Fibroblast of mammary gland (primary cell): ENCODE measurements at regions not wholly inside any gene's neighbourhood (a gene's known extent, or its start where the extent isn't known, plus 50 kb on each side); places are given as distances from the start of the nearest gene placed in this dataset.
A peak's percentile ranks its signal among the peaks of the same experiment; 100 is the strongest.

Source experiments
- DNase-seq: peaks from one replicate; pipeline ENCODE4 v3.0.0-alpha.2; 2010; ENCODE audit warnings: low read depth
- H3K4me3 ChIP-seq: 2 replicates; pipeline ENCODE4 v1.5.1; 2011; ENCODE audit warnings: low read depth, mild to moderate bottlenecking, low read length, moderate library complexity; ENCODE audit not compliant: control insufficient read depth
- TF ChIP-seq, protein P1 (sequence below): conservative IDR thresholded peaks from 2 replicates; pipeline ENCODE4 v1.5.1; 2011; ENCODE audit warnings: low read depth, low read length, inconsistent platforms; ENCODE audit not compliant: control insufficient read depth, insufficient read depth

DNA sequence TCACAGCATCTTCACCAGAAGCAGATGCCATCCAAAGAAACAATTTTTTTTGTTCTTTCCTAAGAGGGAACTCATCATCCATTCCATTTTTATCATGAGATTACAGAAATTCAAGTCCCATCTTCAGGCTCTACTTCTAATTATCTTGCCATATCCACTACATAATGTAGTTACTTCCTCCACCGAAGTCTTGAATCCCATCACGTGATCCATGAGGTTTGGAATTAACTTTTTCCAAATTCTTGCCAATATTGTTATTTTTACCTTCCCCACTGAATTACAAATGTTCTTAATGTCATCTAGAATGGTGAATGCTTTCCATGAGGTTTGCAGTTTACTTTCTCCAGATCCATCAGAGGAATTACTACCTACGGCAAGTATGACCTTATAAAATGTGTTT, 1014.7 kb upstream of the LRRN3 start:
- no peak for DNase-seq
- H3K4me3 ChIP-seq = no peak overlapping the region
- TF ChIP-seq, protein P1, sequence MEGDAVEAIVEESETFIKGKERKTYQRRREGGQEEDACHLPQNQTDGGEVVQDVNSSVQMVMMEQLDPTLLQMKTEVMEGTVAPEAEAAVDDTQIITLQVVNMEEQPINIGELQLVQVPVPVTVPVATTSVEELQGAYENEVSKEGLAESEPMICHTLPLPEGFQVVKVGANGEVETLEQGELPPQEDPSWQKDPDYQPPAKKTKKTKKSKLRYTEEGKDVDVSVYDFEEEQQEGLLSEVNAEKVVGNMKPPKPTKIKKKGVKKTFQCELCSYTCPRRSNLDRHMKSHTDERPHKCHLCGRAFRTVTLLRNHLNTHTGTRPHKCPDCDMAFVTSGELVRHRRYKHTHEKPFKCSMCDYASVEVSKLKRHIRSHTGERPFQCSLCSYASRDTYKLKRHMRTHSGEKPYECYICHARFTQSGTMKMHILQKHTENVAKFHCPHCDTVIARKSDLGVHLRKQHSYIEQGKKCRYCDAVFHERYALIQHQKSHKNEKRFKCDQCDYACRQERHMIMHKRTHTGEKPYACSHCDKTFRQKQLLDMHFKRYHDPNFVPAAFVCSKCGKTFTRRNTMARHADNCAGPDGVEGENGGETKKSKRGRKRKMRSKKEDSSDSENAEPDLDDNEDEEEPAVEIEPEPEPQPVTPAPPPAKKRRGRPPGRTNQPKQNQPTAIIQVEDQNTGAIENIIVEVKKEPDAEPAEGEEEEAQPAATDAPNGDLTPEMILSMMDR = no peak

DNA sequence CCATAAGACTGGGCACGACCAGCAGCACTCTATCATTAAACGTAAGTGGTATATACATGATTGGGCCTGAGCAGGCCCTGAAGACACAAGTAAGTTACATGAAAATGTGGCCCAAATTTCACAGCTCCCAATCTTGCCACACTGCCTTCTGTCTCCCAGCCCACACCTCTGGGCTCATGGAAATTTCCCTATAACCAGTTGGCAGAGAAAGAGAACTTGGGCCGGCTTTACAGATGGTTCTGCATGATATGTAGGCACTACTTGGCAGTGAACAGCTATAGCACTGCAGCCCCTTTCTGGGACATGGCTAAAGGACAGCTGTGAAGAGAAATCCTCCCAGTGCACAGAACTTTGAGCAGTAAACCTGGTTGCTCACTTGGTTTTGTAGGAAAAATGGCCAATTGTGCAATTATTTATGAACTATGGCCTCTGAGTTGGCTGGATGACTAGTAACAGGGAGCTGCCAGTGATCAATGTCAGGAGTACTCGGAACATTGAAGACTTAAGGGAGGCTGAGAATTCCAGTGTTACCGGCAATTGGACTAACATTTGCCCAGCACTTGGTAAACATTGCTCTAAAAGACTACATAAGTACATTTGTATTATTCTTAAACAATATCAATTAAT, 1006.6 kb upstream of the LRRN3 start:
- no peak overlapping the region for H3K4me3 ChIP-seq
- TF ChIP-seq, protein P1 = no peak
- no peak for DNase-seq

DNA sequence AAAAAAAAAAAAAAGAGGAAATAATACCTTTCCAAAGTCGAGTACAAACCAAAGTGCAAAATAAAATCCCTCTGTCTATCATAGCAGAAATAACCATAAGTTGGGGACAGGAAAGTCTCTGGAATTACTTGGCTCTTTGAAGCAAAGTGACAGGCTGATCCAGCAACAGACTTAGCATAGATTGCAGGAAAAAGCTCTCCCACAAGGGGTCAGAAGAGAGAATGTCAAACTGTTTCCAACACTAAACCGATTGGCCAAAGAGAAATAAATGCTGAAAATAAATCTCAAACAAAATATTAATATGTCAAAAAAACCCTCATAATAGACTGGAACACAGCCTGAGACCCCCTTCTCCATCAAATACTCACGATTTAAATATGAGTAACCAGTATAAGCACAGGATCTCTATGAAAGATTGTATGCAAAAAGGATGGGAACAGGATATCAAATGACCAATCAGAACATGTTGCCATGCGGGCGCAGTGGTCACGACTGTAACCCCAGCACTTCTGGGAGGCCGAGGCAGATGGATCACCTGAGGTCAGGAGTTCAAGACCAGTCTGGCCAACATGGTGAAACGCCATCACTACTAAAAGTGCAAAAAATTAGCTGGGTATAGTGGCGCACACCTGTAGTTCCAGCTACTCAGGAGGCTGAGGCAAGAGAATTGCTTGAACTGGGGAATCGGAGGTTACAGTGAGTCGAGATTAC, 1000.7 kb upstream of the LRRN3 start:
- peak; percentile 2 for DNase-seq
- H3K4me3 ChIP-seq = no peak overlapping the region
- TF ChIP-seq, protein P1 = peak; percentile 16

DNA sequence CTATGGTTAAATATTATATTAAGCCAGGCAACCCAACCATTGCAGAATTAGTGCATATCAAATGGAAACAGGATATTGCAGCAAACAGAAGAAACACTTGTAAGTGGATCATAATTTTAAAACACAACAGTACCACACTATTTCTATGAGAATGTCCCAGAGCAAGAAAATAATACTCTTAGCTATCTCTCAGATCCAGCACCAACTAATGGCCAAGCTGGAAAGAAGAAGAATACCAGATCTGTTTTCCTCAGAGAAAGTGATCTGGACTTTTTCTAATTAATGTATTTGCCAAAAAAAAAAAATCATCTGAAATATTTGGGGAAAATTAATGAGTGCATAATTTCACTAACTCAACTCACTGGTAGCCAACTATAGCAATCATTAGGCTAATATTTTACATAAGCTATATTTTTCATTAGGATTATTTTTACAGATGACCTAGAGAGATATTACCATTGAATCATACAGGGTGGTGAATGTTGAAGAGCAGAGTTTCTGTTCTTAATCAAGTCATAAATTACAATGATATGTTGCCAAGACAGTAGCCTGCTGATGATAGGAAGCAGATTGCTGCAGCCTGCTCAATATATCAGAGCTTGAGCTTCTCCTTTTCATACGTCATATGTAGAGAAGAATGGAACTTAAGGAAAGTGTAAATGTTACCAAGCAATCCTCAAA, 995.4 kb upstream of the LRRN3 start:
- no peak overlapping the region for H3K4me3 ChIP-seq
- TF ChIP-seq, protein P1 = no peak
- DNase-seq = no peak

DNA sequence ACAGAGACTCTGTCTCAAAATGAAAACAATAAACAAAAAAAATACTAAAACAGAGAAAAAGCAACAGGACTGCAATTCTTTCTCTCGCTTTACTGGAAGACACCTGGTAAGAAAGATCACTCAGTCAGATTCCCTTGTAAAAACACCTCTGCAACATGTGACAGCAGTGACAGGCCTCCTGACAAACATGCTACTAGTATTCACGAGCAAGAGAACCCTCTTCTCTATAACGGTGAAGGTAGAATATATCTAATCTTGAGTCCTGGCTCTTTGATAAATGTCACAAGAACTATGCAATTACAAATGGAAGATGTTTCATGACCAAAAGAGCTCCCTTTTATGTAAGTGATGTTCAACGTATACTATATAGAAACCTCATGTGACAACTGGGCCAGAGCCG, 986.7 kb upstream of the LRRN3 start:
- TF ChIP-seq, protein P1 = no peak
- H3K4me3 ChIP-seq = no peak overlapping the region
- DNase-seq = no peak

DNA sequence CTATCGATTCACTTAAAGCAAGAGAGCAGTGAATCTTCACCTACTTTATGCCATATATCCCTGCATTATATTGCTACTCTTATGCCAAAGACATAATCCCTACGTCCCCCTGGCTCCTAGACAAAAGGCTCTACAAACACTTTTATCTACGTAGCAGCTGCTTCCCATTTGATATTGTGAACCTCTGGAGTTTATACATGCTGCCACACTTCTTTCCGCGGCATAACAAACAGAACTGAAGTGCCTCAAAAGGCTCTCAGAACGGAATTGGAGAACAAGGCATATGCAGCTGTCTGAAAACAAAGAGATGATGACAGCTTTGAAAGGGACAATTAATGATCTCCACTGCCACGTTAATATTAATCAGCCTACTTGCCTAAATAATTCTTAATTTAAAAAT, 985.6 kb upstream of the LRRN3 start:
- DNase-seq = no peak
- H3K4me3 ChIP-seq = no peak overlapping the region
- TF ChIP-seq, protein P1 = no peak
